Esophagus squamous epithelium (tissue), 4 donors: ENCODE measurements at regions not wholly inside any gene's neighbourhood (a gene's known extent, or its start where the extent isn't known, plus 50 kb on each side); places are given as distances from the start of the nearest gene placed in this dataset.

Experiments
- CTCF ChIP-seq, 6 experiments: fragments of 450-650 bp in 4 of 6; fragments of 200-600 bp in 2 of 6; sonication (generic) in 2 of 6; IDR thresholded peaks; one replicate each; pipeline ENCODE4 v1.5.1; 2016 to 2019; ENCODE audit warnings: antibody characterized with exemption in 6 of 6, mild to moderate bottlenecking in 4 of 6, moderate library complexity in 4 of 6
- POLR2A ChIP-seq, 4 donors: fragments of 450-650 bp; IDR thresholded peaks; one replicate each; pipeline ENCODE4 v1.6.1; 2017; ENCODE audit warnings: antibody characterized with exemption in 4 of 4, mild to moderate bottlenecking in 4 of 4, moderate library complexity in 3 of 4

- TF ChIP-seq CTCF (IDR thresholded peaks at IDR 0.05) (no peak), POLR2A (IDR thresholded peaks at IDR 0.05) (no peak)
These were observed 458.7 kb downstream of the RNF144B start for GRCh38 chr6:18845896-18846295.
